GM23338 (cell line): ENCODE measurements at regions not wholly inside any gene's neighbourhood (a gene's known extent, or its start where the extent isn't known, plus 50 kb on each side); places are given as distances from the start of the nearest gene placed in this dataset.

ENCODE experiments used
- EZH2 ChIP-seq: fragments of 200-600 bp; sonication (generic); IDR thresholded peaks from one replicate; pipeline ENCODE4 v1.8.0; 2017; ENCODE audit warnings: antibody characterized with exemption, mild to moderate bottlenecking, low read depth; ENCODE audit not compliant: unreplicated experiment
- EZH2phosphoT487 ChIP-seq: fragments of 200-600 bp; sonication (generic); IDR thresholded peaks from one replicate; pipeline ENCODE4 v1.8.1; 2018; ENCODE audit warnings: antibody characterized with exemption; ENCODE audit not compliant: unreplicated experiment
- POLR2AphosphoS5 ChIP-seq: IDR thresholded peaks from 2 replicates; pipeline ENCODE4 v1.6.1; 2016; ENCODE audit warnings: antibody characterized with exemption, low read depth
- STAT1 ChIP-seq: IDR thresholded peaks from one replicate; pipeline ENCODE4 v1.6.1; 2016; ENCODE audit warnings: antibody characterized with exemption; ENCODE audit not compliant: unreplicated experiment
- TF ChIP-seq, protein P1 (sequence below), 2 experiments: fragments of 200-600 bp in 1 of 2; sonication (generic) in 1 of 2; conservative IDR thresholded peaks; 2 replicates each; pipeline versions ENCODE4 v1.5.1 to v1.6.1; 2016 to 2017; ENCODE audit warnings: antibody characterized with exemption in 2 of 2, low read depth in 2 of 2, mild to moderate bottlenecking in 2 of 2, moderate library complexity in 1 of 2
- TF ChIP-seq, protein P2 (sequence below): IDR thresholded peaks from one replicate; pipeline ENCODE4 v1.6.1; 2018; ENCODE audit warnings: antibody characterized with exemption; ENCODE audit not compliant: unreplicated experiment

DNA sequence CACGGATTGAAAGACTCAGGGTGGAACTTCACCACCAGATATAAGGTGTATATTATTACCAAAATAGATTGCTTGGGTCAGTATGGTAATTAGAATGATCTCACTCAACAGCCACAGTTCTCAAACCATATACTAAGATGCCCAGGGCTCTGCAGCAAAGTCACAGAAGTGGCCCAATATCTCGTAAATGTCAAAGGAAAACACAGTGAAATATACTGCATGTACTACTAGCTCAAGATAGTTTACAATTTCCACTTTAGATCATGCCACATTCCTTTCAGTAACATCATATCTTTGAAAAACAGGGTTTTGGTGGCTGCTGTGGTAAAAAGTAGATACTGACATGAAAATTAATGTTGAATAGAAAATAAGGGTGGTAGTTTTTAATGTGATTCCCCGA, 180.3 kb upstream of the ATP1B1 start:
- TF ChIP-seq, protein P1, sequence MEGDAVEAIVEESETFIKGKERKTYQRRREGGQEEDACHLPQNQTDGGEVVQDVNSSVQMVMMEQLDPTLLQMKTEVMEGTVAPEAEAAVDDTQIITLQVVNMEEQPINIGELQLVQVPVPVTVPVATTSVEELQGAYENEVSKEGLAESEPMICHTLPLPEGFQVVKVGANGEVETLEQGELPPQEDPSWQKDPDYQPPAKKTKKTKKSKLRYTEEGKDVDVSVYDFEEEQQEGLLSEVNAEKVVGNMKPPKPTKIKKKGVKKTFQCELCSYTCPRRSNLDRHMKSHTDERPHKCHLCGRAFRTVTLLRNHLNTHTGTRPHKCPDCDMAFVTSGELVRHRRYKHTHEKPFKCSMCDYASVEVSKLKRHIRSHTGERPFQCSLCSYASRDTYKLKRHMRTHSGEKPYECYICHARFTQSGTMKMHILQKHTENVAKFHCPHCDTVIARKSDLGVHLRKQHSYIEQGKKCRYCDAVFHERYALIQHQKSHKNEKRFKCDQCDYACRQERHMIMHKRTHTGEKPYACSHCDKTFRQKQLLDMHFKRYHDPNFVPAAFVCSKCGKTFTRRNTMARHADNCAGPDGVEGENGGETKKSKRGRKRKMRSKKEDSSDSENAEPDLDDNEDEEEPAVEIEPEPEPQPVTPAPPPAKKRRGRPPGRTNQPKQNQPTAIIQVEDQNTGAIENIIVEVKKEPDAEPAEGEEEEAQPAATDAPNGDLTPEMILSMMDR (conservative IDR thresholded peaks at IDR 0.05; ENCODE audit: low read depth in 2 of 2): no peak
- TF ChIP-seq, protein P2, sequence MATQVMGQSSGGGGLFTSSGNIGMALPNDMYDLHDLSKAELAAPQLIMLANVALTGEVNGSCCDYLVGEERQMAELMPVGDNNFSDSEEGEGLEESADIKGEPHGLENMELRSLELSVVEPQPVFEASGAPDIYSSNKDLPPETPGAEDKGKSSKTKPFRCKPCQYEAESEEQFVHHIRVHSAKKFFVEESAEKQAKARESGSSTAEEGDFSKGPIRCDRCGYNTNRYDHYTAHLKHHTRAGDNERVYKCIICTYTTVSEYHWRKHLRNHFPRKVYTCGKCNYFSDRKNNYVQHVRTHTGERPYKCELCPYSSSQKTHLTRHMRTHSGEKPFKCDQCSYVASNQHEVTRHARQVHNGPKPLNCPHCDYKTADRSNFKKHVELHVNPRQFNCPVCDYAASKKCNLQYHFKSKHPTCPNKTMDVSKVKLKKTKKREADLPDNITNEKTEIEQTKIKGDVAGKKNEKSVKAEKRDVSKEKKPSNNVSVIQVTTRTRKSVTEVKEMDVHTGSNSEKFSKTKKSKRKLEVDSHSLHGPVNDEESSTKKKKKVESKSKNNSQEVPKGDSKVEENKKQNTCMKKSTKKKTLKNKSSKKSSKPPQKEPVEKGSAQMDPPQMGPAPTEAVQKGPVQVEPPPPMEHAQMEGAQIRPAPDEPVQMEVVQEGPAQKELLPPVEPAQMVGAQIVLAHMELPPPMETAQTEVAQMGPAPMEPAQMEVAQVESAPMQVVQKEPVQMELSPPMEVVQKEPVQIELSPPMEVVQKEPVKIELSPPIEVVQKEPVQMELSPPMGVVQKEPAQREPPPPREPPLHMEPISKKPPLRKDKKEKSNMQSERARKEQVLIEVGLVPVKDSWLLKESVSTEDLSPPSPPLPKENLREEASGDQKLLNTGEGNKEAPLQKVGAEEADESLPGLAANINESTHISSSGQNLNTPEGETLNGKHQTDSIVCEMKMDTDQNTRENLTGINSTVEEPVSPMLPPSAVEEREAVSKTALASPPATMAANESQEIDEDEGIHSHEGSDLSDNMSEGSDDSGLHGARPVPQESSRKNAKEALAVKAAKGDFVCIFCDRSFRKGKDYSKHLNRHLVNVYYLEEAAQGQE: no peak
- TF ChIP-seq EZH2phosphoT487 (no peak), POLR2AphosphoS5 (no peak), EZH2 (no peak), STAT1 (no peak)
